WTC11 (cell line): ENCODE measurements at regions not wholly inside any gene's neighbourhood (a gene's known extent, or its start where the extent isn't known, plus 50 kb on each side); places are given as distances from the start of the nearest gene placed in this dataset.
"Not testable (repeated sequence)": the region's sequence is repeated elsewhere in the genome, so short reads cannot be mapped to it uniquely, and the experiment has no call there.

Source experiments
- CREB1 ChIP-seq: sonication (generic); formaldehyde crosslinking; IDR thresholded peaks from 2 replicates; pipeline ENCODE4 v1.8.0; 2023; ENCODE audit warnings: mild to moderate bottlenecking, missing genetic modification reagents
- ESRRA ChIP-seq: sonication (generic); formaldehyde crosslinking; IDR thresholded peaks from 2 replicates; pipeline ENCODE4 v1.8.1; 2022; ENCODE audit warnings: mild to moderate bottlenecking, missing genetic modification reagents, borderline replicate concordance
- ETV6 ChIP-seq: sonication (generic); formaldehyde crosslinking; IDR thresholded peaks from 2 replicates; pipeline ENCODE4 v1.8.1; 2022; ENCODE audit warnings: mild to moderate bottlenecking, missing genetic modification reagents
- FOXK1 ChIP-seq: sonication (generic); formaldehyde crosslinking; IDR thresholded peaks from 2 replicates; pipeline ENCODE4 v1.8.0; 2022; ENCODE audit warnings: mild to moderate bottlenecking, moderate library complexity, missing genetic modification reagents
- NFATC4 ChIP-seq: fragments of 250-450 bp; sonication (Bioruptor Pico); IDR thresholded peaks from 2 replicates; pipeline ENCODE4 v1.9.0; 2021; ENCODE audit warnings: mild to moderate bottlenecking
- ZNF671 ChIP-seq: fragments of 250-450 bp; sonication (Bioruptor Pico); IDR thresholded peaks from 2 replicates; pipeline ENCODE4 v1.8.0; 2021; ENCODE audit warnings: mild to moderate bottlenecking
- TF ChIP-seq, protein P1 (sequence below): fragments of 200-600 bp; IDR thresholded peaks from 2 replicates; pipeline ENCODE4 v1.8.0; 2022; ENCODE audit warnings: antibody characterized with exemption
- TF ChIP-seq, protein P2 (sequence below): sonication (generic); formaldehyde crosslinking; IDR thresholded peaks from 2 replicates; pipeline ENCODE4 v1.8.0; 2022; ENCODE audit warnings: mild to moderate bottlenecking, missing genetic modification reagents
- TF ChIP-seq, protein P3 (sequence below): sonication (generic); formaldehyde crosslinking; IDR thresholded peaks from 2 replicates; pipeline ENCODE4 v1.8.1; 2023; ENCODE audit warnings: mild to moderate bottlenecking, missing genetic modification reagents
- TF ChIP-seq, protein P4 (sequence below): sonication (generic); formaldehyde crosslinking; IDR thresholded peaks from 2 replicates; pipeline ENCODE4 v1.8.1; 2023; ENCODE audit warnings: mild to moderate bottlenecking, missing genetic modification reagents

DNA sequence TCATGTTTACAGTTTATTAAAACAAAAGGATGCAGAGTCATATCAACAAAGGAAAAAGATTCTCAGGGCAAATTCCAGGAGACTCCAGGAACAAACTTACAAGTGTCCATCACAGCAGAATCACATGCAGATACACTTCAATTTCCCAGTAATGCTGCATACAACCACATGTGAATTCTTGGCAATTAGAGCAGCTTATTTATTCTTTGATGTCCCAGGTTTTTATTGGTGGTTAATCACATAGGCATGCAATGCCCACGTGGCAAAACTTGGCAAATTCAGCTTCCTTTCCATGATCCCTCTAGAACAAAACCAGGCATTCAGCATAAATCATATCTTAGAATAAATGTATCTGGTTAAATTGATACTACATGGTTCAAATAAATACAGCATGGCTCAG, 376.5 kb upstream of the ZNG1F start:
- TF ChIP-seq, protein P1, sequence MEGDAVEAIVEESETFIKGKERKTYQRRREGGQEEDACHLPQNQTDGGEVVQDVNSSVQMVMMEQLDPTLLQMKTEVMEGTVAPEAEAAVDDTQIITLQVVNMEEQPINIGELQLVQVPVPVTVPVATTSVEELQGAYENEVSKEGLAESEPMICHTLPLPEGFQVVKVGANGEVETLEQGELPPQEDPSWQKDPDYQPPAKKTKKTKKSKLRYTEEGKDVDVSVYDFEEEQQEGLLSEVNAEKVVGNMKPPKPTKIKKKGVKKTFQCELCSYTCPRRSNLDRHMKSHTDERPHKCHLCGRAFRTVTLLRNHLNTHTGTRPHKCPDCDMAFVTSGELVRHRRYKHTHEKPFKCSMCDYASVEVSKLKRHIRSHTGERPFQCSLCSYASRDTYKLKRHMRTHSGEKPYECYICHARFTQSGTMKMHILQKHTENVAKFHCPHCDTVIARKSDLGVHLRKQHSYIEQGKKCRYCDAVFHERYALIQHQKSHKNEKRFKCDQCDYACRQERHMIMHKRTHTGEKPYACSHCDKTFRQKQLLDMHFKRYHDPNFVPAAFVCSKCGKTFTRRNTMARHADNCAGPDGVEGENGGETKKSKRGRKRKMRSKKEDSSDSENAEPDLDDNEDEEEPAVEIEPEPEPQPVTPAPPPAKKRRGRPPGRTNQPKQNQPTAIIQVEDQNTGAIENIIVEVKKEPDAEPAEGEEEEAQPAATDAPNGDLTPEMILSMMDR, result not testable (repeated sequence)
- TF ChIP-seq, protein P2, sequence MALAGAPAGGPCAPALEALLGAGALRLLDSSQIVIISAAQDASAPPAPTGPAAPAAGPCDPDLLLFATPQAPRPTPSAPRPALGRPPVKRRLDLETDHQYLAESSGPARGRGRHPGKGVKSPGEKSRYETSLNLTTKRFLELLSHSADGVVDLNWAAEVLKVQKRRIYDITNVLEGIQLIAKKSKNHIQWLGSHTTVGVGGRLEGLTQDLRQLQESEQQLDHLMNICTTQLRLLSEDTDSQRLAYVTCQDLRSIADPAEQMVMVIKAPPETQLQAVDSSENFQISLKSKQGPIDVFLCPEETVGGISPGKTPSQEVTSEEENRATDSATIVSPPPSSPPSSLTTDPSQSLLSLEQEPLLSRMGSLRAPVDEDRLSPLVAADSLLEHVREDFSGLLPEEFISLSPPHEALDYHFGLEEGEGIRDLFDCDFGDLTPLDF (CRISPR knock-in tag), result not testable (repeated sequence)
- TF ChIP-seq NFATC4, FOXK1, ETV6, ESRRA, CREB1, ZNF671 (CRISPR knock-in tag): not testable (repeated sequence)
- TF ChIP-seq, protein P3, sequence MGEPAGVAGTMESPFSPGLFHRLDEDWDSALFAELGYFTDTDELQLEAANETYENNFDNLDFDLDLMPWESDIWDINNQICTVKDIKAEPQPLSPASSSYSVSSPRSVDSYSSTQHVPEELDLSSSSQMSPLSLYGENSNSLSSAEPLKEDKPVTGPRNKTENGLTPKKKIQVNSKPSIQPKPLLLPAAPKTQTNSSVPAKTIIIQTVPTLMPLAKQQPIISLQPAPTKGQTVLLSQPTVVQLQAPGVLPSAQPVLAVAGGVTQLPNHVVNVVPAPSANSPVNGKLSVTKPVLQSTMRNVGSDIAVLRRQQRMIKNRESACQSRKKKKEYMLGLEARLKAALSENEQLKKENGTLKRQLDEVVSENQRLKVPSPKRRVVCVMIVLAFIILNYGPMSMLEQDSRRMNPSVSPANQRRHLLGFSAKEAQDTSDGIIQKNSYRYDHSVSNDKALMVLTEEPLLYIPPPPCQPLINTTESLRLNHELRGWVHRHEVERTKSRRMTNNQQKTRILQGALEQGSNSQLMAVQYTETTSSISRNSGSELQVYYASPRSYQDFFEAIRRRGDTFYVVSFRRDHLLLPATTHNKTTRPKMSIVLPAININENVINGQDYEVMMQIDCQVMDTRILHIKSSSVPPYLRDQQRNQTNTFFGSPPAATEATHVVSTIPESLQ, result not testable (repeated sequence)
- TF ChIP-seq, protein P4, sequence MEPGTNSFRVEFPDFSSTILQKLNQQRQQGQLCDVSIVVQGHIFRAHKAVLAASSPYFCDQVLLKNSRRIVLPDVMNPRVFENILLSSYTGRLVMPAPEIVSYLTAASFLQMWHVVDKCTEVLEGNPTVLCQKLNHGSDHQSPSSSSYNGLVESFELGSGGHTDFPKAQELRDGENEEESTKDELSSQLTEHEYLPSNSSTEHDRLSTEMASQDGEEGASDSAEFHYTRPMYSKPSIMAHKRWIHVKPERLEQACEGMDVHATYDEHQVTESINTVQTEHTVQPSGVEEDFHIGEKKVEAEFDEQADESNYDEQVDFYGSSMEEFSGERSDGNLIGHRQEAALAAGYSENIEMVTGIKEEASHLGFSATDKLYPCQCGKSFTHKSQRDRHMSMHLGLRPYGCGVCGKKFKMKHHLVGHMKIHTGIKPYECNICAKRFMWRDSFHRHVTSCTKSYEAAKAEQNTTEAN (CRISPR knock-in tag), result not testable (repeated sequence)
